NCI-H2227 (cell line): ENCODE measurements at regions not wholly inside any gene's neighbourhood (a gene's known extent, or its start where the extent isn't known, plus 50 kb on each side); places are given as distances from the start of the nearest gene placed in this dataset.

Experiments
- DNase-seq: peaks from one replicate; lab custom pipeline; 2025; ENCODE audit not compliant: unreplicated experiment; lab: John Stamatoyannopoulos, UW

DNA sequence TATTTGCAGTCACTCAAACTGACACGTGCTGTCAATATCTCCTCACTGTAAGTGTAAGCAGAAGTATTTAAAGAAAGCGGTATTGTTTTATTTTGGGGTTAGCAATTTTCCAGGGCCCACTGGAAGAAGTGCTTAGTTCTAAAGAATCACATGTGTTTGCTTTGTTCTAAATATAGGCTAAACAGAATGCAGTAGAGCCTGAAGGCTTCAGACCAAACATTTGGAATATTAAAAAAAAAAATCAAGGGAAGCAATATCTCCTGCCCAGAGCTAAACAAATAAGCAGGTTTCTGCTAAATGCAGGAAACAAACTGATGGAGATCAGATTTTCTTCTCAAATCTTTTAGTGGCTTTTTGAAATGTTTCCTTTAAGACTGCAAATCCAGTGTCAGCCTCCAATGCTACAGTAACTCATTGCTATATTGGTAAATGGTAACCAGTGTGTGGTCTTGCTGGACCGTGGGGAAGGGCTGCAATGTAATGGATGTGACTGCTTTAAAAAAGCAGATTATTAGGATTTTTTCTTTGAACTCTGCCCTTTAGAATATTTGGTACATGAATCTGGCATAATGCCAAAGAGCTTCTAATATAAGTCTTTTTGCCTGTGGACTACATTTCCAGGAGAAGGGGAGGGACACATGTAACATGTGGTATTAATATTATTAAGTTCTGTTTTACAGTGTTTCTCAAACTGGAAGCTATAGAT lies 317.1 kb upstream of the FERMT1 start:
- no peak for DNase-seq

DNA sequence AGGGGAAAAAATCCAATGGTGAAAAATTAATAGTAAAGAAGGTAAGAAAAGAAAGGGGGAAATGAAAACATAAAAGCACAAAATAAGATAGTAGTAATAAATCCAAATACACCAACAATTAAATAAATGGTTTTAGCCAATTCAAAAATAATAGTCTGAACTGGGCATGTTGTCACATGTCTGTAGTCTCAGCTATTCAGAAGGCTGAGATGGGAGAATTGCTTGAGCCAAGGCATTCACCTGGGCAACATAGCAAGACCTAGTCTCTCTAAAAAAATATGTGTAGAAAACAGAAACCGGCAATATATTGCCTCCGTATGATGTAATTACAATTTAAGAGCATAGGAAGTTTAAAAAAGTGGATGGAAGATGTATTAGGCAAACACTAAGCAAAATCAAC lies 311.3 kb upstream of the FERMT1 start:
- no peak for DNase-seq

DNA sequence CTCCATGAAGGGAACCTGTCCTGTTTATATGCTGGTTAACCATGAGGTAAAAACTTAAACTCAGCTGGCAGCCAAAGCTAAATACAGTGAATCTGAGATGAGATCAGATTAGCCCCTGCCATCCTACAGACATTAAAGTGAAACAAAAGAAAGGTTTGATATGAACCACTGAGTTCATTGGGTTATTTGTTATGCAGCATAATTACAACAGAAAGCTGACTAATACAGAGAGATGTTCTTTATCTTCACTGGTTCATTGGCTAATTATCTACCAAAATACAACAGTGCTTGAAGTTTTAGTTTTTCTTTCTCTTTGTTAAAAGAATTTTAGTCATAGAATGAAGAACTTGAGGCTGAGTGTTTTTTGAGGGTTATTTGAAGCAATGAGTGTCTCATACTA lies 307.6 kb upstream of the FERMT1 start:
- DNase-seq = no peak

DNA sequence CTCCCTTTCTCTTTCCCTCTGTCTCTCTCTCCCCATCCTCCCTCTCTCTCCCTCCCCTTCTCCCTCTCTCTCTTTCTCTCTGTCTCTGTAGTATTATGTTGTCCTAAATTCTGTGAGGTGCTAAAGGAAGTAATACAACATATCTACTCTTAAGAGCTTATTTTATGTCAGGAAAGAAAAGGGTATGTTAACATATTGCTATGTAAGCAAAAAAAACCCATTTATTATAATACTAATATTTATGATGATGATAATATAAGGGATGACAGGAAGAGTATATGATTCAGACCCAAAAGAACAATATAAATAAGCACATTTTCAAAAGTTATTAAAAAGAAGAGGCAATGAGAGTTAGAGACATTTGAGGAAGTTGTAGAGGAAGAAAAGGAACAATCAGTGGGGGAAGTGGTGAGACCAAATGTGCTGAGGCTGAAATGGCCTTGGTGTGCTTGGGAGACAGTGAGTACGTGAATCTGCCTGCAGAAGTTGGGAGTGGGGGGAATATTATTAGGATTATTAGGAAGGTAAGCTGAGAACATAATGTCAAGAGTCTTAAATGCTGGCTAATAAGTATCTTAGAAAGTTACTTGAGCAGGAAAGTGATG lies 303.6 kb upstream of the FERMT1 start:
- no peak for DNase-seq

DNA sequence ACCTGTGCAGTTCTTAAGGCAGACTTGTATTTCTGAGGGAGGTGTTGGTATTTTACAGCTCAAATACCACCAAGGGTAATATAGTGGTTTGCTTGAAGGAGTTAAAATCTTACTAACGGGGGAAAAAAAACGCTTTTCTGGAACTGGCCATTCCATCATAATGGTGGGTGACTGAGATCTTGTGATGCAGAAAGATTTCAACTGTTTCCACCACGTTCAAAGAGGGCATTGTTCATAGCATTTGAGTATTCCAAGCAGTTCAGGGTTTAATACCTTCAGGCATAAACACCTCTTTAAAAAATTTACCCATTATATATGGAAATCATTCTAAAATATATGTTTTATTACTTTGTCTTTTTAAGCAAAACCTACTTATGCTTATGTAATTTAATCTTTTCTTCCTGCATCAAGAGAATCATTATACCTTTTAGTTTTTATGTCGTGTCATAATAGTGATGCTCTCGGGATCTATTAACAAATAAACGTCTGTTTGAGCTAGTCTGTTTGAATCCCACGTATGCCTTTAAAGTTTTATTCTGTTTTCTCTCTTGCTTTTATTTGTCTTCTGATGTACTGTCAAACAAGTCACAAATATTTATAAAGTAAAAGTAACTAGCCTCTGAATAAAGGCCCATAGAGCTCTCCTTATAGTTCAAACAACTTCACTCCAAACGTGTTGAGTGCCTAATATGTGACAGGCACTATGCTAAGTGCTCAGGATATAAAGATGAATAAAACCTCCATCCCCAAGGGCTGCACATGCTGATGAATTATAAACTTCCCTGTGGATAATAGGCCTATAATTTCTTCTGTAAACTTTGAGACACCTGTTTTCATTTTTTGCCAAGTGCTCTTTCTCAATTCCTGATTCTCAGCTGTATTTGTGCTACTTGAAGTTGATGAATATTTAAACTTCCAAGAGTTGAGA lies 298.8 kb upstream of the FERMT1 start:
- DNase-seq = no peak

DNA sequence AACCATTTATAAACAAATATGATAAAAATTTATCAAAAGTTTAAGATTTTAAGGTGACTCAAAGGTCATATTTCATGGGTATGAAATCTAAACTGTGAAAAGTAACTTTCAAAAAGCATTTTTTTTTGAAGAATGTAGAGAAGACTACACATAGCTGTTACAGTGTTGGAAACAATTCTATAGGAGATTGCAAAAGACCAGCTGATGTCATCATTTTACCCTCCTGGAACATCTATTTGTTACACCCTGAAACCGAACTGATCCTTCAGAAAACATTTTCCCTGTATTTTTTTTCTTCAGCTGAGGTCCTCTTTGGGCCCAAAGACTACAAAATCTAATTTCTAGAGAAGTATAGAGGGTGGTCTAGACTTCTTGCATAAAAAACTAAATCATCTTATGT lies 297.5 kb upstream of the FERMT1 start:
- no peak for DNase-seq

DNA sequence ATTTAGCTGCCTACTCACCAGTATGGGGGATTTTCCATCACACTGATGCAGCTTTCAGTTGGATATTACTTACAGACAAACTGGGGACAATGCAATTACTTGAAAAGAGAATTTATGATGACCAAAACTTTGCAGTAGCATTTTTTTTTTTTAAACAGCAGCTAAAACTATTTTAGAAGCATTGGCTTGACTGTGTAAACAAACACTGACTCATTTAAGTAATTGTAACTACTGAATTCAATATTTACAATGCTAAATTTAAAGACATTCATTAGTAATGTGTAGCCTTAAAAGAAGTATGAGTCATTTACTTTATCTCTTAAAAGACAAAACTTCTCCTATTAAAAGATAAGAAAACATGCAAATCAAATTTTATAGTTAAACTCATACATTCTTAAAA lies 295.9 kb upstream of the FERMT1 start:
- DNase-seq = no peak

DNA sequence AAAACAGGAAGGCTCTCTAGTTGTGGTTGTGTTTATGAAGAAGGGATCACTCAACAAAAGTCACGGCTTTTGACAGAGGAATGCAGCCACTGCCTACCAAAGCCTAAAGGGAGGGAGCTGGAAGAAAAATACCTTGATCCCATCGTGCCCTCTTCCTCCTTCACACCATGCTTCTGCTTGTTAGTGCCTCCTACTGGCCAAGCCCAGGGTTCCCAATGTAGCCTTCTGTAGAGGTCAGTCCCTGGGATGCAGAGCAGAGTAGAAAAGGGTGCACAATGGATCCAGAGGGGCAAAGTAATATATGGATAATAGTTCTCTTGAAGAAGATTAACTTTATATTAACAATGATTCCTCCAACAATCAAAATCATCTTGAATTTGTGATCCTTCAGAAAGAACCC lies 293.5 kb upstream of the FERMT1 start:
- DNase-seq = no peak

DNA sequence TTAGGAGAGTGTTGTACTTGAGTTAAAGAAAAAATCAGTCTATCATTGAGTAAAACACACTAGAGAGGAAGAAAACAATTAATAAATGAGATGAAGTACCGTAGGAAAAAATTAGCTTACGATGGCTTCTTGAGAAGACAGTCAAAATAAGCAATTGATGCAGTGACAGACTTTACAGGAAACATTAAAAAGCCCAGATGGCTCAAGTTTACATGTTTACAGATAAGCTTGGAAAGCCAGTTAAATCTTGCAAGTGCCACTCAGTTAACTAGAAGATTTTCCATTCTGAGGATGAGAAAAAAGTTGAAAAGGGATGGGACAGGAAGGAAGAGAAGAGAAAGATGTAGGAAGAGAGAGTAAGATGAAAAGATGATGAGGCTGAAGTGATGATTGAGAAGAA lies 288.8 kb upstream of the FERMT1 start:
- DNase-seq = no peak

DNA sequence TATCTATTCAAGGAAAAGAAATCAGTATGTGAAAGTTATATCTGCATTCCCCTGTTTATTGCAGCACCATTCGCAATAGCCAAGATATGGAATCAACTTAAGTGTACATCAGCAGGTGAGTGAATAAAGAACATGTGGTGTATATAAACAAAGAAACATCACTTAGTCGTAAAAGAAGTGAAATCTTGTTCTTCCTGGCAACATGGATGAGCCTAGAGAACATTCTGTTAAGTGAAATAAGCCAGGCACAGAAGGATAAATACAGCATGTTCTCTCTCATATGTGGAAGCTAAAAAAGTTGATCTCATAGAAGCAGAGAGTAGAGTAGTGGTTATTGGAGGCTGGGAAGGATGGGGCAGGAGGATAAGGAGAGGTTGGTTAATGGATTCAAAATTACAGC lies 287.9 kb upstream of the FERMT1 start:
- DNase-seq = no peak

DNA sequence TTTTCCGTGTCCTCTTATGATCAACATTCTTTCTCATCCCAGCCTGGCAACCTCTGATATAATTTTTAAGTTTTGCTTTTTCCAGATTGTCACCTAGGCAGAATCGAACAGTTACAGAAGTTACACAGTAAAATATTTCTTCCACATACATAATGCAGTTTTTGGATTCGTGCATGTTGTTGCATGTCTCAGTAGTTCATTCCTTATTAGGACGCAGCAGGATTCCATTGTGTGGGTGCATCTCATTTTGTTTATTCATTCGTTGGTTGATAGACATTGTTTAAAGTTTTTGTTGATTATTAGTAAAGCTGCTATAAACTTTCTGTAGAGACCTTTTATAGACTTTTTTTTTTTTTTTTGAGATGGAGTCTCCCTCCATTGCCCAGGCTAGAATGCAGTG lies 284.3 kb upstream of the FERMT1 start:
- no peak for DNase-seq

DNA sequence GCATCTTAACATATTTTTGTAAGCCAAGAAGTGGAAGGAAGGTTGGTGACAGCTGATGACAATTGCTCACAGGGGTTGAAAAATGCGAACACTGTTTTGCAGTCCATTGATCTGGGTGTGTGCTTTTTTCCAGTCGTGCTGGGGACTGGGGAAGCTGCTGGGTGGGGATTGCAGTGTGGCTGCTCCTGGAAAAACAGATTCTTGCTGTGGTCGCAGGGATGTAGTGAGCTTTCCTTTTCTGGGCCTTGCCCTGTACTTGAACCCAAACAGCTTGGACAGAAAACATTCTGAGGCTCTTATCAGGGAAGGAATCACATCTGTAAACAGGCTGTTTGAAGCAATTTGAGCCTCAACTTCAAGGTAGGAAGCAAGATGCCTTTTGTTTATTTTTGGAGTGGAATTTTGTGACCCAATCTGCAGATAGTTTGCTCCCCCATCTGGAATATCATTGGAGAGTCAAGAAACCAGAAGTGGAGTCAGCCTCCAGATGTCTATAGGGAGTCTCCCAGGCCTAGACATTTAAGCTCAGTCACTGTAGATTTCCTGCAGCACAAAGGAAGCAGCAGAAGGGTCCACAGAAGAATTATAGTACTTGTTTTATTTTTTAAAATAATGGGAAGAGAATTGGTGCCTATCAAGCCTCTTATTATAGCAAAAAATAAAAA lies 279.2 kb upstream of the FERMT1 start:
- DNase-seq = no peak

DNA sequence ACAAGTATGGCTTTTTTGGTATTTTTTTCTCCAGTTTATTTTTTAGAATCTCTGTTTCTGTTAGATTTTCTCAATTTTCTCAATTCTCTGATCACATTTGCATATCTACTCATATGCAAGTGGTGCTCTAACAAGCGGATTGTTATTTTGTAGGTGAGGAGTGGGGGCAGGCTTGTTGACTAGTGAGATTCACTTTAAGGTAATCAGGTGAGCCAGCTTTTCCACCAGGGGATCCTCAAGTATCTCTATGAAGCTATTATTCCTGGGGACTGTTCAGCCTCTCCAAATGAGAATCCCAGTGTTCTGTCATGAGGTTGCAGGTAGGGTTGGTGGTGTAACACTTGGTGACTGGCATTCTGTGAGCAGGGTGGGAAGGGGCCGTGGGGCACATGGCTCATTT lies 274.3 kb upstream of the FERMT1 start:
- no peak for DNase-seq

DNA sequence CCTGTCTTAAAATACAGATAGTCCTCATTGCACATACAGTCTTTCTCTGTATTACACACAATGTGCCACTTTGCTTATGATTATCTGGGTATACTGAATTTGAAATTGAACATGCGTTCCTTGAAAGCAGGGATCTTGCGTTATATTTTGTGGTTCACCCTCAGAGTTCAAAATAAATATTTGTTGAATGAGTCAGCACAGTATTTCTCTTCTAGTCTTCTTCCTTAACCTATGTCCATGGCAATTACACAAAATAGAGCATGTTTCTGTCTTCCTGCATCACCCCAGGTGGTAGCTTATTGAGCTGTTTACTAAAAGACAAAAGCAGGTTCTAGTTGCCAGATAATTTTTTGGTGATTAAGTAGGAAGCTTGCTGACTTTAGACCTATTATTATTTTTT lies 272.9 kb upstream of the FERMT1 start:
- peak; percentile 50 for DNase-seq

DNA sequence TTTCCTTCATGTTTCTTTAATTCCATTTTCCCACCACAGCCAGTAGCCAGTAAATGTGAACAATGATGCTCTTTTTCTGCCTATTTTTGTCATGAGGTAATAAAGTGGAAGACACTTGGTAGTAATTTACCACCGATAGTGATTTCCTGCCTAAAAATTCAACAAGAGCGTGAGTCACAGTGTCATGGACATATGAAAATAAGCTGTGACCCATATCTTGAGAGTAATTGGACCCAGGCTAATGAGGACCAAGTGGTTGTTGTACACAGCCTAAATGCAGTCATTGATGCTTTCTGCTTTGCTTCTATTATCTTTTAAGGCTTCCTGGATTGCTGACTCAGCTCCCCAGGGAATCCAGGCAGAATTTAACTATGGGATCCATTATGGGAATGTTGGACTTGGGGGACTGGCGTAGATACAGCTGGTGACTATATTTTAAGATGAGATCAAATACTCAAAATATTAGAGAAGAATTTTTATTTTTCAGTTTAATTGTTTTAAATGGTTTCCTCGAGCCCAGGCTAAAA lies 265.9 kb upstream of the FERMT1 start:
- peak; percentile 11 for DNase-seq

DNA sequence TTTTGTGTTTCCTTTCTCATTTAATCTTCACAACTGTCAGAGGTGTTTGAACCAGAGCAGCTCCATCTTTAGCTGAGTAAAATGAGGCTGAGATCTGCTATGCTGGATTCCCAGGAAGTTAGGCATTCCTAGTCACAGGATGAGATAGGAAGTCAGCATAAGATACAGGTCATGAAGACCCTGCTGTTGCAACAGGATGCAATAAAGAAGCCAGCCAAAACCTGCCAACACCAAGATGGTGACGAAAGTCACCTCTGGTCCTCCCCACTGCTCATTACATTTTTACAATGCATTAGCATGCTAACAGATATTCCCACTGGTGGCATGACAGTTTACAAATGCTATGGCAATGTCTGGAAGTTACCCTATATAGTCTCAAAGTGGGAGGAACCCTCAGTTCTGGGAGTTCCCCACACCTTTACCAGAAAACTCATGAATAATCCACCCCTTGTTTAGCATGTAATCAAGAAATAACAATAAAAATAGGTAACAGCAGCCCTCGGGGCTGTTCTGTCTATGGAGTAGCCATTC lies 262.2 kb upstream of the FERMT1 start:
- no peak for DNase-seq

DNA sequence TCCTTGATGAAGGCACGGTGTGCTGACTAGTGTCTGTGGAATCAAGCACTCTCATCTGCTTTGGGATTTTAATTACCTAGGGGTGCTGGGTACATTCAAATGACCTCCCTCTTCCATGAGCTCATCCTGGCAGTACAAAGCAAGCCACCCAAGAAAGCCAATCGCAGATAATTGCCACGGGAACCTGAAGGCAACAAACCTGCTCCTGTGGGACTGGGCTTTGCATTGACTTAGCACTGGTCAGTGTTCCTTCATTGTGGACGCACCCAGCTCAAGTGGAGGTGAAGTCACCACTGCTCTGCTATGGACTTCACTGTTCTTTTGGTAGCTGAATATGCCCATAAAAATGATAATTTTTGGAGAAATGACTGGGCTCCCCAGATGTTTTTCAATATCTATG lies 261.6 kb upstream of the FERMT1 start:
- DNase-seq = no peak

DNA sequence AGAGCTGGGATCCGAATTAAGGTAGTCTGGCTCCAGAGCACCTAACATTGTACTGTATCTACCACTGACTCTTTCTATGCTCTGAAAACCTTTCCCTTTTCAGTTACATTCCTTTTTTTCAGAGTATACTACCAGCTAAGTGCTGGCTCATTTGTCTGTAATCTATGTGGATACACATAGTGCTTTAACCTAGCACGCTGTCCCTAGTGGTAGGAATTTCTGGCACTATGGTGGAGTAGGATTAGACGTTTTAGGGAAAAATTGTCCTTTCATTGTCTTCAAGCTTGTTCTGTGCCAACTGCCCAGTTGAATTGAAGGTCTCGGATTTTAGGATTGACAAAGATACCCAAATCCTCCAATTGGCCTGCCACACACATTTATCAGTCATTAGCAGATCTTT lies 259.1 kb upstream of the FERMT1 start:
- no peak for DNase-seq

DNA sequence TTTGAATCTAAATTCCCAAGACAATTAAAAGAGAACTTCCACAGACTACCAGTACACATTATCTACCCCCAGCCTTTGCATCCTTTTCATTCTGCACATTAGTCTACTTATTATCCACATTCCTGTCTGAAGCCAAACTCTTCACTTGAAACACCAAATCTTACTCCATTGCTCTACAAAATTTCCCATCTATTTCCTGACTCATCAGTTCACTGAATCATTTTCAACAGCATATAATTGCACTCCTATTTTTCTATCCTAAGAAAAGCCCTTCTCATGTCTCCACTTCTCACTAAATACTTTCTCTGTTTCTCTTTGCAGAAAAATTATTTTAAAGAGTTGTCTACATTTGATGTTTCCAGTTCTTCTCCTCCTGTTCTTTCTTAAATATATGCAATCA lies 239.4 kb upstream of the FERMT1 start:
- DNase-seq = no peak

DNA sequence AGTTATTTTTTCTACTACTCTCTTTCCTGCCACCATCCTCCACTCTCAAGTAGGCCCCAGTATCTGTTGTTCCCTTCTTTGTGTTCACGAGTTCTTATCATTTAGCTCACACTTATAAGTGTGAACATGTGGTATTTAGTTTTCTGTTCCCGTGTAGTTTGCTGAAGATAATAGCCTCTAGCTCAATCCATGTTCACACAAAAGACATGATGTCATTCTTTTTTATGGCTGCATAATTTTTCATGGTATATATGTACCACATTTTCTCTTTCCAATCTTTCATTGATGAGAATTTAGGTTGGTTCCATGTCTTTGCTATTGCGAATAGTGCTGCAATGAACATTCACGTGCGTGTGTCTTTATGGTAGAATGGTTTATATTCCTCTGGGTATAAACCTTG lies 237.9 kb upstream of the FERMT1 start:
- no peak for DNase-seq
